ENCODE measurements at regions not wholly inside any gene's neighbourhood (a gene's known extent, or its start where the extent isn't known, plus 50 kb on each side); places are given as distances from the start of the nearest gene placed in this dataset.
A peak's percentile ranks its signal among the peaks of the same experiment; 100 is the strongest.

DNA sequence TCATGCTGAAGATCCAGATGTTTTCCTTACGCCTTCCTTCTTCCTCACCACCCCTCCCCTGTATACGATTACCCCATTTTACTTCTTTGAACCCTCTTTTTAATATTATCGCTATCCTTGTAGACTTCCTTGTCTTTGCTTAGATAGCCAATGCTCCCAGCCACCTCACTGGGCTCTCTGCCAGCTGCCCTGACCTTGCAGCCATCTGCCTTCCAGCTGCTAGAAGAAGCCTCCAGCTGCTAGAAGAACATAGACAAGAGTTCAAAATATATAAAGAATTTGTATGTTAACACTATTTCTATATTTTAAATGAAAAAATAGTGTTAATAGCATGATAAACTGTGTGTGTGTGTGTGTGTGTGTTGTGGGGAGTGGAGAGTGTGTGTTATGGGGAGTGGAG is 374.7 kb downstream of the ANKRD50 start:
- Histone ChIP-seq H3K27ac (ENCODE audit: low read depth in 1 of 3, low read length in 2 of 3) (no peak overlapping the region), H3K36me3 (ENCODE audit: control insufficient read depth in 3 of 3, insufficient read depth in 2 of 3, low read depth in 1 of 3, low read length in 3 of 3) (no peaks in the 10 kb centered on the region), H3K4me3 (ENCODE audit: low read depth in 1 of 3, low read length in 3 of 3) (no peak overlapping the region), H3K4me1 (ENCODE audit: control insufficient read depth in 3 of 3, insufficient read depth in 2 of 3, low read depth in 1 of 3, low read length in 2 of 3) (no peaks in the 10 kb centered on the region), H3K27me3 (ENCODE audit: control insufficient read depth in 3 of 3, insufficient read depth in 3 of 3, low read length in 3 of 3) (no peaks in the 10 kb centered on the region), H3K9me3 (ENCODE audit: control insufficient read depth in 2 of 2, insufficient read depth in 1 of 2, low read depth in 1 of 2, low read length in 1 of 2) (no peaks in the 10 kb centered on the region)
- FAIRE-seq = no peak
- WGBS, 3 donors = 18 to 36% (median 21%) methylated on average over 3 of the region's 3 CpGs
- peak in 1 of 2 donors; percentile 8 for DNase-seq

DNA sequence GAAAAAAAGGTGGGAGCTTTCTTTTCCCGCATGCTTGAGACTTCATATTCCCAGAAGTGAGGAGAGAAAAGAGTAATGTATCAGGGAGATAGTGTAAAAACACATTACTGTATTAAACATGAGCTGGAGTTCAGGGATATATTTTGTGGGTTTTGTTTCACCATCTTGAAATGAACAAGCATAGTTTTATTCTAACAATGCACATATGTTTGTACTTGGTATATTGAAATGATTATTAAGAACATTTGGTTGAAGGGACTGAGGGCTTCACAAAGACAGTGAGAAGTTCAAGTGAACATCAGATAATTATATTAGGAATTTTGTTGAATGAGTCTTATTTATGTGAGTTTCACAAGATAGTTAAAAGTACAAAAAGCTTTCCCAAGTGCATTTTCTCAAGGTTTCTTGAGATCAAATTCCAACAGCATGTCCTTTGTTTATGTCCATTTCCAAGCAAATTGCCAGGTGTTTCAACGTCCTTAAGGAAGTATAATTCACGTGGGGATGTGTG is 368.8 kb downstream of the ANKRD50 start:
- FAIRE-seq (no peak), DNase-seq (no peak)
- H3K4me3 ChIP-seq (ENCODE audit: low read depth in 1 of 3, low read length in 3 of 3) = no peak overlapping the region
- no peaks in the 10 kb centered on the region for H3K27me3 ChIP-seq (ENCODE audit: control insufficient read depth in 3 of 3, insufficient read depth in 3 of 3, low read length in 3 of 3)
- no peaks in the 10 kb centered on the region for H3K9me3 ChIP-seq (ENCODE audit: control insufficient read depth in 2 of 2, insufficient read depth in 1 of 2, low read depth in 1 of 2, low read length in 1 of 2)
- H3K4me1 ChIP-seq (ENCODE audit: control insufficient read depth in 3 of 3, insufficient read depth in 2 of 3, low read depth in 1 of 3, low read length in 2 of 3) = no peaks in the 10 kb centered on the region
- no peak overlapping the region for H3K27ac ChIP-seq (ENCODE audit: low read depth in 1 of 3, low read length in 2 of 3)
- 40 to 58% (median 47%) methylated on average over 3 of the region's 3 CpGs for WGBS, 3 donors
- H3K36me3 ChIP-seq (ENCODE audit: control insufficient read depth in 3 of 3, insufficient read depth in 2 of 3, low read depth in 1 of 3, low read length in 3 of 3) = no peaks in the 10 kb centered on the region

DNA sequence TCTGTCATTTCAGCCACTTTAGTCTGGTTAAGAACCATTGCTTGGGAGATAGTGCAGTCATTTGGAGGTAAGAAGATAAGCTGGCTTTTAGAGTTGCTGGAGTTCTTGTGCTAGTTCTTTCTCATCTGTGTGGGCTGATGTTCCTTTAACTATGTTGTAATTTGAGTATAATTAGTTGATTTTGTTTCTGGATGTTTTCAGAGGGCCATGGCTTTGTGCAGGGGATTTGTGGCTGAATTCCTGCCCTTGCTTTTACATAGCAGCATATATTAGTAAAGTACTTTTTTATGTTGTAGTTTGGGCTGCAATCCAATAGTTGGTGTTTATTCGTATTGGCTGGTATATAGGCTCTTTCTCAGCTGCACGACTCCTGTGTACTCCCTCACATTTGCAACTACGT is 339.6 kb downstream of the ANKRD50 start:
- no peak for DNase-seq
- Histone ChIP-seq H3K36me3 (ENCODE audit: control insufficient read depth in 3 of 3, insufficient read depth in 2 of 3, low read depth in 1 of 3, low read length in 3 of 3) (no peaks in the 10 kb centered on the region), H3K27ac (ENCODE audit: low read depth in 1 of 3, low read length in 2 of 3) (no peak overlapping the region), H3K27me3 (ENCODE audit: control insufficient read depth in 3 of 3, insufficient read depth in 3 of 3, low read length in 3 of 3) (no peaks in the 10 kb centered on the region), H3K4me1 (ENCODE audit: control insufficient read depth in 3 of 3, insufficient read depth in 2 of 3, low read depth in 1 of 3, low read length in 2 of 3) (no peaks in the 10 kb centered on the region), H3K4me3 (ENCODE audit: low read depth in 1 of 3, low read length in 3 of 3) (no peak overlapping the region), H3K9me3 (ENCODE audit: control insufficient read depth in 2 of 2, insufficient read depth in 1 of 2, low read depth in 1 of 2, low read length in 1 of 2) (peaks cover 0 to 4% of the 10 kb centered on the region in 2 donors)
- WGBS, 3 donors = 78 to 91% (median 86%) methylated on average over 3 of the region's 3 CpGs
- FAIRE-seq = no peak

DNA sequence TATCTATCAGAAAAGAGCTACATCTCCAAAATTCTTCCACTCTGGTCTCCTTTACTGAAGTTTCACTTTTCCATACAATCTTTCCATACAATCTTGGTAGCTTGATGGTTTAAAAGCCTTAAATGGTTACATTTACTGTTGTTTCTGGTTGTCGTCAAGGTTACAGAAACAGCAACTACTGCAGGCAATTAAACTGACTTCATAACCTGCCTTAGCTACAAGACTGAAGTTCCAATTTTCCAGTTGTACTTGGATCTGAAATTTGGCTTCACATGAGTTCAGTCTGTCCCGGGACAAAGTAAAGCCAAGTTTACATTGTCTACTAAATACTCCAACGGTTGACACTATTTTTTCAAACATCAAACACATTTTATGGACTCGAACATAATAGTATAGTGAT is 326.4 kb downstream of the ANKRD50 start:
- Histone ChIP-seq H3K36me3 (ENCODE audit: control insufficient read depth in 3 of 3, insufficient read depth in 2 of 3, low read depth in 1 of 3, low read length in 3 of 3) (no peaks in the 10 kb centered on the region), H3K27me3 (ENCODE audit: control insufficient read depth in 3 of 3, insufficient read depth in 3 of 3, low read length in 3 of 3) (no peaks in the 10 kb centered on the region), H3K27ac (ENCODE audit: low read depth in 1 of 3, low read length in 2 of 3) (no peak overlapping the region), H3K9me3 (ENCODE audit: control insufficient read depth in 2 of 2, insufficient read depth in 1 of 2, low read depth in 1 of 2, low read length in 1 of 2) (no peaks in the 10 kb centered on the region), H3K4me1 (ENCODE audit: control insufficient read depth in 3 of 3, insufficient read depth in 2 of 3, low read depth in 1 of 3, low read length in 2 of 3) (no peaks in the 10 kb centered on the region), H3K4me3 (ENCODE audit: low read depth in 1 of 3, low read length in 3 of 3) (no peak overlapping the region)
- no peak for FAIRE-seq
- WGBS, 3 donors = 53 to 60% (median 55%) methylated on average over 4 of the region's 4 CpGs
- no peak for DNase-seq

DNA sequence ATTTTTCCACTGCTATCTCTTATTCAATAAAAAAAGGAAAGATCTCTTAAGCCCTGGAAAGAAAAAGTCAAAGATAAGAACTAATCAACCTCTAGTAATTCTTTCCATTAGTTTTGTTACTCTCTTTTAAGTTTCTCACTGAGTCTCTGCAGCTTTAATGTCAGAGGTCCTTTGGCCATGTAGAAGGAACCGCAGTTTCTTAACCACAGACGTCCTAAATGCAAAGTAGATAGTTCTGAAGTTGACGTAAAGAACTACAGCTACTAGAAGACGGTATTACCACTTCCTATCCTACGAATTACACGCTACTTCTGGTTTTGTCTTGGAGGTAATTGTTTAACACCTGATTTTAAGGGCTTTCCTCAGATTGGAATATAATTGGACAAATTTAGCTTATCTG is 325.9 kb downstream of the ANKRD50 start:
- Histone ChIP-seq H3K4me1 (ENCODE audit: control insufficient read depth in 3 of 3, insufficient read depth in 2 of 3, low read depth in 1 of 3, low read length in 2 of 3) (no peaks in the 10 kb centered on the region), H3K9me3 (ENCODE audit: control insufficient read depth in 2 of 2, insufficient read depth in 1 of 2, low read depth in 1 of 2, low read length in 1 of 2) (no peaks in the 10 kb centered on the region), H3K27ac (ENCODE audit: low read depth in 1 of 3, low read length in 2 of 3) (no peak overlapping the region), H3K27me3 (ENCODE audit: control insufficient read depth in 3 of 3, insufficient read depth in 3 of 3, low read length in 3 of 3) (no peaks in the 10 kb centered on the region), H3K4me3 (ENCODE audit: low read depth in 1 of 3, low read length in 3 of 3) (no peak overlapping the region), H3K36me3 (ENCODE audit: control insufficient read depth in 3 of 3, insufficient read depth in 2 of 3, low read depth in 1 of 3, low read length in 3 of 3) (no peaks in the 10 kb centered on the region)
- WGBS, 3 donors = 61 to 74% (median 73%) methylated on average over 6 of the region's 6 CpGs
- DNase-seq (no peak), FAIRE-seq (no peak)

DNA sequence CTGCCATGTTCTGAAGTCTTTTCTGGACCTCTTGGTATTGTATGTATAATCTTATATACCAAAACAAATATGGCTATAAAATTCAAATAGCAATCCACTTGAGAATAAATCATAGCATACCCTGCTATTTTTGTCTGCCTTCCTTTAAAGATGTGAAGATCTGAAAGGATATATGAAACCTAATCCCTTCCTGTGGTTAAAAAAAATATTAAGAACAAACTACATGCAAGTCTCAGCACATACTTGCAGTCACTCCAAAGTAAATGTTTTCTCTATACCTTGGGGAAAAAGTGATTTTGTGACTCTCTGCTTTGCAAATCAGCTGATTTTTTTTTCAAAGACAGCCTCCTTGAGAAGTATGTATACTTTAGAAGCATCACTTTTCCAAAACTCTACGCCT is 322.9 kb downstream of the ANKRD50 start:
- FAIRE-seq = no peak
- Histone ChIP-seq H3K9me3 (ENCODE audit: control insufficient read depth in 2 of 2, insufficient read depth in 1 of 2, low read depth in 1 of 2, low read length in 1 of 2) (no peaks in the 10 kb centered on the region), H3K27ac (ENCODE audit: low read depth in 1 of 3, low read length in 2 of 3) (no peak overlapping the region), H3K36me3 (ENCODE audit: control insufficient read depth in 3 of 3, insufficient read depth in 2 of 3, low read depth in 1 of 3, low read length in 3 of 3) (no peaks in the 10 kb centered on the region), H3K27me3 (ENCODE audit: control insufficient read depth in 3 of 3, insufficient read depth in 3 of 3, low read length in 3 of 3) (no peaks in the 10 kb centered on the region), H3K4me3 (ENCODE audit: low read depth in 1 of 3, low read length in 3 of 3) (no peak overlapping the region), H3K4me1 (ENCODE audit: control insufficient read depth in 3 of 3, insufficient read depth in 2 of 3, low read depth in 1 of 3, low read length in 2 of 3) (no peaks in the 10 kb centered on the region)
- 64 to 77% (median 64%) methylated on average over 1 of the region's 1 CpG for WGBS, 3 donors
- DNase-seq = no peak

DNA sequence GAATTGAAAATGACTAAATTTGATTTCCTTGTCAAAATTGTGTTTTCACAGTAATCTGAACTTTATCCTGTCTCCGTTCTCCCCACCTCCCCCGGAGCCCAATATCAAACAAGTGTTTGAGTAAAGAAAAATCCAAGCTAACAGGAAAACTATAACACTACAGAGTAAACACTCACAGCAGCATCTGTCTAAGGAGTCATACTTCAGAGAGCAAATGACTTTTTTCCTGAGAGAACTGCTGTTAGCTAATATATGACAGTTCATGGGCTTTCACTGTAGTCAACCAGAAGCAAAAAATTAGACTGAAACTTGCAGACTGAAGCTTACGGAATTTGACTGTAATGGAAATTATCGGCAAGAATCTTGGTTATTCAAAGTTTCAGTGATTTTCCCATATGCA is 321.7 kb downstream of the ANKRD50 start:
- Histone ChIP-seq H3K36me3 (ENCODE audit: control insufficient read depth in 3 of 3, insufficient read depth in 2 of 3, low read depth in 1 of 3, low read length in 3 of 3) (no peaks in the 10 kb centered on the region), H3K9me3 (ENCODE audit: control insufficient read depth in 2 of 2, insufficient read depth in 1 of 2, low read depth in 1 of 2, low read length in 1 of 2) (no peaks in the 10 kb centered on the region), H3K27ac (ENCODE audit: low read depth in 1 of 3, low read length in 2 of 3) (no peak overlapping the region), H3K4me1 (ENCODE audit: control insufficient read depth in 3 of 3, insufficient read depth in 2 of 3, low read depth in 1 of 3, low read length in 2 of 3) (no peaks in the 10 kb centered on the region), H3K4me3 (ENCODE audit: low read depth in 1 of 3, low read length in 3 of 3) (no peak overlapping the region), H3K27me3 (ENCODE audit: control insufficient read depth in 3 of 3, insufficient read depth in 3 of 3, low read length in 3 of 3) (no peaks in the 10 kb centered on the region)
- 62 to 72% (median 64%) methylated on average over 4 of the region's 4 CpGs for WGBS, 3 donors
- FAIRE-seq (no peak), DNase-seq (no peak)

DNA sequence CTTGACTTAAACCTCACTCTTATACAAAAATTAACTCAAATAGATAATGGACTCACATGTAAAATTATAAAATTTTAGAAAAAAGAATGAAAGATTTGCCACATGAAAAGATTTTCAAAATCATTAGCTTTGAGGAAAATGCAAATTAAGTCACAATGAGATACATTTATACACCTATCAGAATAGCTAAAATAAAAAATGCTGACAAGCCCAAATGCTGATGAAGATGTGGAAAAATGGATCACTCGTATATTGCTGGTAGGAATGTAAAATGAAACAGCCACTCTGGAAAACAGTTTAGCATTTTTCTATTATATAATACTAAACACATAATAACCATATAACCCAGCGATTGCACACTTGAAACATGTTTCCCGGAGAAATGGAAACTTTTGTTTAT is 316.2 kb downstream of the ANKRD50 start:
- Histone ChIP-seq H3K9me3 (ENCODE audit: control insufficient read depth in 2 of 2, insufficient read depth in 1 of 2, low read depth in 1 of 2, low read length in 1 of 2) (no peaks in the 10 kb centered on the region), H3K4me1 (ENCODE audit: control insufficient read depth in 3 of 3, insufficient read depth in 2 of 3, low read depth in 1 of 3, low read length in 2 of 3) (no peaks in the 10 kb centered on the region), H3K4me3 (ENCODE audit: low read depth in 1 of 3, low read length in 3 of 3) (no peak overlapping the region), H3K36me3 (ENCODE audit: control insufficient read depth in 3 of 3, insufficient read depth in 2 of 3, low read depth in 1 of 3, low read length in 3 of 3) (no peaks in the 10 kb centered on the region), H3K27me3 (ENCODE audit: control insufficient read depth in 3 of 3, insufficient read depth in 3 of 3, low read length in 3 of 3) (no peaks in the 10 kb centered on the region), H3K27ac (ENCODE audit: low read depth in 1 of 3, low read length in 2 of 3) (no peak overlapping the region)
- FAIRE-seq = no peak
- no peak for DNase-seq
- WGBS, 3 donors = 90 to 91% (median 90%) methylated on average over 3 of the region's 3 CpGs

DNA sequence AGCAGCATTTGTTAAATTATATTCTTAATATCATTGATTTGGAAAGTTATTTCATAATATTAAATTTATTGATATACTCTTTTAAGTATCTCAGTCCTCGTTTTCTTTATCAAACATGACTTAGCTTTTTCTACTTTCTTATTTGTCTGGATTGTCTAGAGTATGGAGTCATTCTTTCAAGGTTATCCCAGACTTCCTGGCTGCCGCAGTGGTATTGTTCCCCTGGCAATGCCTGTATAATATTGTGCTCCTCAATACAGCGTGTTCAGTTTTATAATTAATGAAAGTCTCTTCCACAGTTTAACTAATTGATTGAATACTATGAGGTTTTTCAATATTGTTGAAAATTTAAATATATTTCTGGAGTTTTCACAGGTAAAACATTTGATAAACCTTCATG is 310.9 kb downstream of the ANKRD50 start:
- Histone ChIP-seq H3K9me3 (ENCODE audit: control insufficient read depth in 2 of 2, insufficient read depth in 1 of 2, low read depth in 1 of 2, low read length in 1 of 2) (no peaks in the 10 kb centered on the region), H3K4me1 (ENCODE audit: control insufficient read depth in 3 of 3, insufficient read depth in 2 of 3, low read depth in 1 of 3, low read length in 2 of 3) (no peaks in the 10 kb centered on the region), H3K27me3 (ENCODE audit: control insufficient read depth in 3 of 3, insufficient read depth in 3 of 3, low read length in 3 of 3) (no peaks in the 10 kb centered on the region), H3K36me3 (ENCODE audit: control insufficient read depth in 3 of 3, insufficient read depth in 2 of 3, low read depth in 1 of 3, low read length in 3 of 3) (no peaks in the 10 kb centered on the region), H3K4me3 (ENCODE audit: low read depth in 1 of 3, low read length in 3 of 3) (no peak overlapping the region), H3K27ac (ENCODE audit: low read depth in 1 of 3, low read length in 2 of 3) (no peak overlapping the region)
- 61 to 63% (median 63%) methylated on average over 3 of the region's 3 CpGs for WGBS, 3 donors
- FAIRE-seq (peak; percentile 15), DNase-seq (no peak)

Data from small intestine (tissue), 7 donors.